ENCODE measurements at regions not wholly inside any gene's neighbourhood (a gene's known extent, or its start where the extent isn't known, plus 50 kb on each side); places are given as distances from the start of the nearest gene placed in this dataset.

DNA sequence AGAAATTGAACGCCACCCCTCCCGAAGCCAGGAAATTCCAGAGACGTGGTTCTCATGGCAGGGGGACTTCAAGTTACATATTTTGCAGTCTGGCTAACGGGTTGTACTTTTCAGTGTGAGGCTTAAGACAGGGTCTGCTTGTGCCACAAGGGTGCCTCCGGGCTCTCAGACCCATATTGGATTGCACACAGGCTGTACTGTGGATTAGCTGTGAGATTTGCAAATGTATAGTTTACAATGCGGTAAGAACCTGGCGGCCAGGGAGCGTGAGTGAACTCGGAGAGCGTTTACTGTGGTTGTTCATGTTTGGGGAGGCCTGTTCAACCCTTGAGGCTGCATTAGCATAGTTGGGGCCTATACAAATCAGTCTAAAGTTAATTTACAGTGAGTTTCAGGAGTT, 143.9 kb upstream of the SIX2 start:
- intact Hi-C loops (cut with DNase I; ENCODE audit: low total_unique reads), result no loop called here
- Histone ChIP-seq H3K4me3 (no peak overlapping the region), H3K27me3 (no peaks in the 10 kb centered on the region), H3K4me1 (no peaks in the 10 kb centered on the region), H3K36me3 (no peaks in the 10 kb centered on the region), H3K27ac (no peak overlapping the region), H3K9me3 (peaks cover 8 to 11% of the 10 kb centered on the region in 2 donors)
- no peak for DNase-seq (ENCODE audit: low spot score in 2 of 2)
- TF ChIP-seq, protein P1, sequence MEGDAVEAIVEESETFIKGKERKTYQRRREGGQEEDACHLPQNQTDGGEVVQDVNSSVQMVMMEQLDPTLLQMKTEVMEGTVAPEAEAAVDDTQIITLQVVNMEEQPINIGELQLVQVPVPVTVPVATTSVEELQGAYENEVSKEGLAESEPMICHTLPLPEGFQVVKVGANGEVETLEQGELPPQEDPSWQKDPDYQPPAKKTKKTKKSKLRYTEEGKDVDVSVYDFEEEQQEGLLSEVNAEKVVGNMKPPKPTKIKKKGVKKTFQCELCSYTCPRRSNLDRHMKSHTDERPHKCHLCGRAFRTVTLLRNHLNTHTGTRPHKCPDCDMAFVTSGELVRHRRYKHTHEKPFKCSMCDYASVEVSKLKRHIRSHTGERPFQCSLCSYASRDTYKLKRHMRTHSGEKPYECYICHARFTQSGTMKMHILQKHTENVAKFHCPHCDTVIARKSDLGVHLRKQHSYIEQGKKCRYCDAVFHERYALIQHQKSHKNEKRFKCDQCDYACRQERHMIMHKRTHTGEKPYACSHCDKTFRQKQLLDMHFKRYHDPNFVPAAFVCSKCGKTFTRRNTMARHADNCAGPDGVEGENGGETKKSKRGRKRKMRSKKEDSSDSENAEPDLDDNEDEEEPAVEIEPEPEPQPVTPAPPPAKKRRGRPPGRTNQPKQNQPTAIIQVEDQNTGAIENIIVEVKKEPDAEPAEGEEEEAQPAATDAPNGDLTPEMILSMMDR (IDR thresholded peaks at IDR 0.05), result no peak
- TF ChIP-seq POLR2A (IDR thresholded peaks at IDR 0.05) (no peak), POLR2AphosphoS5 (IDR thresholded peaks at IDR 0.05) (no peak)

GRCh38 chr2:45152691-45153090, 143.4 kb upstream of the SIX2 start:
- TF ChIP-seq POLR2A (IDR thresholded peaks at IDR 0.05), result no peak
- TF ChIP-seq, protein P1 (IDR thresholded peaks at IDR 0.05), result no peak
- no peak for TF ChIP-seq POLR2AphosphoS5 (IDR thresholded peaks at IDR 0.05)
- Histone ChIP-seq H3K4me1 (no peaks in the 10 kb centered on the region), H3K27ac (no peak overlapping the region), H3K9me3 (peaks cover 8 to 11% of the 10 kb centered on the region in 2 donors), H3K4me3 (no peak overlapping the region), H3K27me3 (no peaks in the 10 kb centered on the region), H3K36me3 (no peaks in the 10 kb centered on the region)
- DNase-seq (ENCODE audit: low spot score in 2 of 2), result no peak
- intact Hi-C loops (cut with DNase I; ENCODE audit: low total_unique reads), result no loop called here

DNA sequence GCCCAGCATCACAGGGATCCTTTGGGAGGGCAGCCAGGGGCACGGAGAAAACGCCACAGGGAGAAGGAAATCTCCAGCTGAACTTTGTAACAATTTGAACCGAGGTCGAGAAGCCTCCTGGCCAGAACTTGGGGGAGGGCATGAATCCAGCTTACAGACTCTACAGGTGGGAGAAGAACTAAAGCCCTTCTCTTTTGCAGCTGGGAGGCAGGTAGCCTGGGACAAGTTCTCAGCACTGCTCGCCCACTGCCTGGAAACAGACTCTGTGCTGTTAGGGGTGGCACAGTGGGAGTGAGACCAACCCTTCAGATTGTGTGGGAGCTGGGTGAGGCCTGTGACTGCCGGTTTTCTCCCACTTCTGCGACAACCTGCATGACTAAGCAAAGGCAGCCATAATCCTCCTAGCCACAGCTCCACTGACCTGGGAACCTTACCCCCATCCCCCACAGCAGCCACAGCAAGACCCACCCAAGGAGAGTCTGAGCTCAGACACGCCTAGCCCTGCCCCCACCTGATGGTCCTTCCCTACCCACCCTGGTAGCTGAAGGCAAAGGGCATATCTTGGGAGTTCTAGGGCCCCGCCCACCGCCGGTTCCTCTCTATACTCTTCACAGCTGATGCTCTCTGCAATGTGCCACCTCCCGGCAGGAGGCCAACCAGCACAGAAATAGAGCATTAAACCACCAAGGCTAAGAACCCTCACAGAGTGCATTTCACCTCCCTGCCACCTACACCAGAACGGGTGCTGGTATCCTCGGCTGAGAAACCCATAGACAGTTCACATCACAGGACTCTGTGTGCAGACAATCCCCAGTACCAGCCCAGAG, 136.0 kb upstream of the SIX2 start:
- no peak for TF ChIP-seq POLR2AphosphoS5 (IDR thresholded peaks at IDR 0.05)
- no peaks in the 10 kb centered on the region for H3K4me1 ChIP-seq
- peaks cover under 1 to 4% of the 10 kb centered on the region in 2 donors for H3K9me3 ChIP-seq
- H3K4me3 ChIP-seq, result no peak overlapping the region
- H3K36me3 ChIP-seq, result no peaks in the 10 kb centered on the region
- H3K27ac ChIP-seq, result no peak overlapping the region
- DNase-seq (ENCODE audit: low spot score in 2 of 2), result no peak
- intact Hi-C loops (cut with DNase I; ENCODE audit: low total_unique reads), result no loop called here
- H3K27me3 ChIP-seq, result peaks cover 0 to 13% of the 10 kb centered on the region in 2 donors

DNA sequence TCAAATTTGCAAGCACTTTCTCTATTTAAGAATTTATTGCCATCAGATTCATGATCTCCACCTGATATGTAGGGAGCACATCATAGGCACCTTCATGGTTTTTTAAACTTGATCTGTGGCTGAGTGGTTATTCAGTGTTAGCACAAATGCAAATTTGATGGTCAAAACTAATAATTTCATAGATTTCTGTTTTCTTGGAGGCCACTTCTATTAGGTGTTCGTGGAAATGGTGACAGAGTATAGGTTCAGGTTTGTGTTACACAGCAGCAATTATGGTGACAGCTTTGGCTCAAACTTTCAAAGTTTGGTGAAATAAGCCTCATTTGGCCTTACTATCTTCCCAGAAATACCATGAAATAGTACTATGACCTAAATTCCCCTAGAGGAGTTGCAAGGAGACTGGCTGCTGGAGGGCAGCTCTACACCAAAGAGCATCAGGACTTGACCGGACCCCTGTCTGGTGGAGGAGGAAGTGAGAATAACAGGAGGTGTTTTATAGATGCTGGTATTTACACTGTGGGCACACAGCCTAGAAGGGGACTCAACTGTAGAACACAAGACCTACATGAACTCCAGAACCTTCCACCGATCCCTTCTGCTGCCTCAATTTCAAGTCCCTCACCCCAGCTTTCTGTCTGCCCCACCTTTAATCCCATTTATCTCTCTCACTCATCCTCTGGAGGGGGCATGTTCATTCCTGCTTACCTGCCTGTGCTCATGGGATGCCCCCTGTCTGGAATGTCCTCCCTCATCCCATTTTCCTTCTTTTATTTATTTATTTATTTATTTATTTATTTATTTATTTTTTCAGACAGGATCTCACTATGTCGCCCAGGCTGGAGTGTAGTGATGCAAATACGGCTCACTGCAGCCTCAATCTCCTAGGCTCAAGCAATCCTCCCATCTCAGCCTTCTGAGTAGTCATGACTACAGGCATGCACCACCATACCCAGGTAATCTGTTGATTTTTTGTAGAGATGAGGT, 132.9 kb upstream of the SIX2 start:
- no peaks in the 10 kb centered on the region for H3K9me3 ChIP-seq
- H3K27me3 ChIP-seq, result peaks cover 0 to 13% of the 10 kb centered on the region in 2 donors
- no peaks in the 10 kb centered on the region for H3K36me3 ChIP-seq
- TF ChIP-seq, protein P1 (IDR thresholded peaks at IDR 0.05), result no peak
- TF ChIP-seq POLR2AphosphoS5 (IDR thresholded peaks at IDR 0.05), result no peak
- no peak for TF ChIP-seq POLR2A (IDR thresholded peaks at IDR 0.05)
- no peak overlapping the region for H3K27ac ChIP-seq
- DNase-seq (ENCODE audit: low spot score in 2 of 2), result no peak
- intact Hi-C loops (cut with DNase I; ENCODE audit: low total_unique reads), result no loop called here
- no peak overlapping the region for H3K4me3 ChIP-seq
- H3K4me1 ChIP-seq, result no peaks in the 10 kb centered on the region

GRCh38 chr2:45140675-45141074, 131.4 kb upstream of the SIX2 start:
- H3K9me3 ChIP-seq, result no peaks in the 10 kb centered on the region
- H3K4me1 ChIP-seq, result no peaks in the 10 kb centered on the region
- DNase-seq (ENCODE audit: low spot score in 2 of 2), result no peak
- H3K27ac ChIP-seq, result no peak overlapping the region
- peaks cover 0 to 13% of the 10 kb centered on the region in 2 donors for H3K27me3 ChIP-seq
- intact Hi-C loops (cut with DNase I; ENCODE audit: low total_unique reads), result no loop called here
- TF ChIP-seq POLR2AphosphoS5 (IDR thresholded peaks at IDR 0.05) (no peak), POLR2A (IDR thresholded peaks at IDR 0.05) (no peak)
- TF ChIP-seq, protein P1 (IDR thresholded peaks at IDR 0.05), result no peak
- no peak overlapping the region for H3K4me3 ChIP-seq
- H3K36me3 ChIP-seq, result no peaks in the 10 kb centered on the region

Data from breast epithelium (tissue), 4 donors.